Tibial nerve (tissue), 4 donors: ENCODE measurements at regions not wholly inside any gene's neighbourhood (a gene's known extent, or its start where the extent isn't known, plus 50 kb on each side); places are given as distances from the start of the nearest gene placed in this dataset.

Experiments
- EP300 ChIP-seq, 2 donors: sonication (generic); formaldehyde crosslinking; IDR thresholded peaks; one replicate each; pipeline ENCODE4 v1.6.1; 2017; ENCODE audit warnings: antibody characterized with exemption in 2 of 2, mild to moderate bottlenecking in 1 of 2
- TF ChIP-seq, protein P1 (sequence below), 5 experiments: fragments of 200-600 bp in 3 of 5; fragments of 450-650 bp in 2 of 5; sonication (generic) in 3 of 5; IDR thresholded peaks; one replicate each; pipeline ENCODE4 v1.5.1; 2016 to 2019; ENCODE audit warnings: antibody characterized with exemption in 5 of 5, mild to moderate bottlenecking in 3 of 5, moderate library complexity in 2 of 5

DNA sequence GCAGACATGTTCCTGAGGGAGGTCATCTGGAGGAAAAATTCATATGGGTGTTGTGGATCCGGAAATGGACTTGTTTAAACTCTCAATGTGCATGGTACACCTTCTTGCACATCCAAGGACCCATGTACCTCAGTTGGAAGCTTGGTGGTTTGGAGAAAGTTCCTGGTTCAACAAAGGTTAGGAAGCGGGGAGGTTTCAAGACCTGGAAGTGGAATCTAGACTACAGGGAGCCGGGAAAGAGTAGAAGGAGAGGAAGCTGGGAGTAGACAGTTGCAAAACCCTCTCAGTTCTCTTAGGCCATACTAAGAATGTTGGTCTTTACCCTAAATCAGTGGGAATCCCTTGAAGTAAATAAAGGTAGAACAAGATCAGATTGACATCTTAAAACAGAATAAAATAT, 209.8 kb upstream of the SPOPL start:
- TF ChIP-seq, protein P1, sequence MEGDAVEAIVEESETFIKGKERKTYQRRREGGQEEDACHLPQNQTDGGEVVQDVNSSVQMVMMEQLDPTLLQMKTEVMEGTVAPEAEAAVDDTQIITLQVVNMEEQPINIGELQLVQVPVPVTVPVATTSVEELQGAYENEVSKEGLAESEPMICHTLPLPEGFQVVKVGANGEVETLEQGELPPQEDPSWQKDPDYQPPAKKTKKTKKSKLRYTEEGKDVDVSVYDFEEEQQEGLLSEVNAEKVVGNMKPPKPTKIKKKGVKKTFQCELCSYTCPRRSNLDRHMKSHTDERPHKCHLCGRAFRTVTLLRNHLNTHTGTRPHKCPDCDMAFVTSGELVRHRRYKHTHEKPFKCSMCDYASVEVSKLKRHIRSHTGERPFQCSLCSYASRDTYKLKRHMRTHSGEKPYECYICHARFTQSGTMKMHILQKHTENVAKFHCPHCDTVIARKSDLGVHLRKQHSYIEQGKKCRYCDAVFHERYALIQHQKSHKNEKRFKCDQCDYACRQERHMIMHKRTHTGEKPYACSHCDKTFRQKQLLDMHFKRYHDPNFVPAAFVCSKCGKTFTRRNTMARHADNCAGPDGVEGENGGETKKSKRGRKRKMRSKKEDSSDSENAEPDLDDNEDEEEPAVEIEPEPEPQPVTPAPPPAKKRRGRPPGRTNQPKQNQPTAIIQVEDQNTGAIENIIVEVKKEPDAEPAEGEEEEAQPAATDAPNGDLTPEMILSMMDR (IDR thresholded peaks at IDR 0.05), result no peak
- no peak for TF ChIP-seq EP300 (IDR thresholded peaks at IDR 0.05)
